ENCODE measurements at regions not wholly inside any gene's neighbourhood (a gene's known extent, or its start where the extent isn't known, plus 50 kb on each side); places are given as distances from the start of the nearest gene placed in this dataset.

DNA sequence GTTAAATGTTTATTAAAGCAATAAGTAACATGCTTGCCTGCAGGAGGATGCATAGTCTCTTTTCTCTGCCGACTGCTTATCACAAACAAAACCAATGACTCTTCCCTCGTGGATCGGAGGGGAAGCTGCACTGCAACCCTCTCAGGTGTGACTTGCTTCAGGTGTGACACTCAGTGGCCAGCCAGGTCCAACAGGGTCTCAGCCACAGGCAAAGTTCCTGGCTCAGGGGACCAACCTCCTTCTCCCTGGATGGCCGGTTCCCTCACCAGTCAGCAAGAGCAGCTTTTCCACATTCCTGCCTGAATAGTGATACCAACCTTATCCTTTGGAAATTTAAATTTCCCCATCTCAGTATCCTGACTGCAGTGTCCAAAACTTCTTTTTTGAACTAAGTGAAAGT is 383.5 kb downstream of the CMPK2 start:
- no peak for DNase-seq

DNA sequence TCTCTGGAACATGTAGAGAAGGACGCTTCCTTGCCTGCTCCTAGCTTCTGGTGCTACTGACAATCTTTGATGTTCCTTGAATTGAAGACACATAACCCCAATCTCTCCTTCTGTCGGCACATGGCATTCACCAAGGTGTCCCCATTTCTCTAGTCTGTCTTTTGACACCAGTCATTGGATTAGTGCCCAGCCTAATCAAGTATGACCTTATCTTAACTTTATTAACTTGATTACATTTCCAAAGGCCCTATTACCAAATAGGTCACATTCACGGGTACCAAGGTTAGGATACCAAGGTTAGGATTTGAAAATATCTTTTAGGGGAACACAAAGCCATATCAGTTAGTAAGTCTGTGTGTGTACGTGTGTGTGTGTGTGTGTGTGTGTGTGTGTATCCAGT is 377.9 kb downstream of the CMPK2 start:
- no peak for DNase-seq

- no peak for DNase-seq
Measured at GRCh38 chr2:6492573-6492972, 373.1 kb downstream of the CMPK2 start.

DNA sequence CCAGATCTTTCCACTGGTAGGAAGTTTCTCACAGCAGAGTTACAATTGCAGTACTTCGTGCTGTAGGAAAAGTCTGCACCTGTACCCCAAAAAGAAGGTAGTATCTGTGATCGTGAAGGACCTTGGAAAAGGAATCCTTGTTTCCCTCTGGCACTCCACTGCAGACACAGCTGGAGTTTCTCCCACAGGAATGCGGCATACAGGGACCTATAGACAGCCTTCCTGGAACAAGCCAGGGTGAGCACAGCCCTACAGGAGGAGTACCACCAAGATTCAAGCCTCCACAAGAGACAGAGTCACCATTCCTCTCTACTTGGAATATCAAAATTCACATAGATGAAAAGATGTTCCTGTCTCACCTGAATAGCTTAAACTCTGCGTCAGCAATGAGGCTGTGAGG is 372.4 kb downstream of the CMPK2 start:
- no peak for DNase-seq

GRCh38 chr2:6493669-6494068 is 372.0 kb downstream of the CMPK2 start:
- DNase-seq: no peak

DNA sequence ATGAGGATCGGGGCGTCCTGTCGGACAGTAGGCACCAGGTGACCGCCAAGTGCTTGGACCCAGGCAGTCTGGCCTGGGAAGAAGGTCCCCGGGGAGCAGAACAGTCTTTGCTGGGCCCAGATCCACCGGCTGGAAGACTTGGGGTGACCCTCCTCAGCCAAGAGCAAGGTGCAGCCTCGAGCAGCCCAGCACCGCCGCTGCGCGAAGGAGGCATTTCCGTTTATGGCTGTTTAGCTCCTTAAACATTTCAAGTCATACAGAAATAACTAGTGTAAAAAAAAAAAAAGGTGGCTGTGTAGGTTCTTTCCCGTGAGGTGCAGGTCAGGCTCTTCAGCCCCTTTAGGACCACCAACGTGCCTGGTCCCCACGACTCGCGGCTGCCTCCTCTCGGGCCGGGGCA is 370.2 kb downstream of the CMPK2 start:
- DNase-seq: no peak

- no peak for DNase-seq
Measured at GRCh38 chr2:6496376-6496775, 369.3 kb downstream of the CMPK2 start.

GRCh38 chr2:6497048-6497447 is 368.7 kb downstream of the CMPK2 start:
- no peak for DNase-seq

DNA sequence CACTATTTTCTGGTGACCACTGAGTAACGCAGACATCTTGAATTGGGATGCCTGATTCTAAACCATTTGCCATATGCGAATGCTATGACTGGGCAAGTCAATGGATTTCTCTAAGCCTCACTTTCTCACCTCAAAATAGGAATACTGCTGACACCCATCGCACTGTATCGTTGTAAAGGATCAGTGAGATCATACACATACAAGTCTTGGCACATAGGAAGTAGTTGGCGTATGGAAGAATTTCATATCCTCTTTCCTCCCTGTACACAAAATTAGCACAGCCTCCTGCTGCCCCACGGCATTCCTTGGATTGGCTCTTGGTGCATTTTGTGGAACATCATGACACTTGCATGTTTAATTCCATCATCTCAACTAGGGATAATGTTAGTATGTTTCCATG is 366.9 kb downstream of the CMPK2 start:
- no peak for DNase-seq

- no peak for DNase-seq
Measured at GRCh38 chr2:6499691-6500090, 366.0 kb downstream of the CMPK2 start.

DNA sequence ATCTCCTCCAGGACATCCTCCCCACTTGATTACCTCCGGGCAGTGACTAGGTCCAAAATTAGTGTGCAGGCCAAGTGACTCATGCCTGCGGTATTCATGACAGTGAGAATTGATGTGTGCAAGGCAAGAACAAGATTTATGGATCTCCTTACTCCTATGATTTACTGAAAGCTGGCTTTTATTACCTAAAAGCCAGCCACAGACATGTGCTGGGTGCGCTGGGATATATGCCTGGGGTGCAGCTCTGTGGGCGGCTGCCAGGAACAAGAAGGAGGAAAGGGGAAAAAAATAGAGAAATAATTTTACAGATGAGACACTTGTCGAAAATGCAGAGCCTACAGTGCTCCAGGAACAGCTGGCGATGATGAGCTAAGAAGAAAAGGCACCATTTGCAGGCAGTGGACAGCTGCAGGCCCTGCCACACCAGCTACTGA is 359.3 kb downstream of the CMPK2 start:
- DNase-seq: no peak

DNA sequence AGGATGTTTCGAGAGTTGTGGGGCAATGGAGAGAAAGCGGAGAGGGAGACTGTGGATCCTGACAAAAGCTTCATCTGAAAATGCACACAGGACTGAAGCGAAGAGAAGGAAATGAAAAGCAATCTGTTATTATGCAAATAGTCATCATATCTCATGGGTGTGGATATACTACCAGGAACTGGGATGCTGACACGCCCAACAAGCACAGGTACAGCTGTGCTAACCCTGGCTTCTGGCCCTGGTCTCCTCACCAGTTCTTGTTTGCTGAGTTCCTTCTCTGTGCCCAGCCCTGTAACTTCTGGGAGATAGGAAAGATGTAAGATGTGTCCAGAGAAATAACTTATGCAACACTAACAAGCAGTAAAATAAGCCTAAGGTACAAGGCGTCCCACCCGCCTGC is 358.8 kb downstream of the CMPK2 start:
- DNase-seq: no peak

DNA sequence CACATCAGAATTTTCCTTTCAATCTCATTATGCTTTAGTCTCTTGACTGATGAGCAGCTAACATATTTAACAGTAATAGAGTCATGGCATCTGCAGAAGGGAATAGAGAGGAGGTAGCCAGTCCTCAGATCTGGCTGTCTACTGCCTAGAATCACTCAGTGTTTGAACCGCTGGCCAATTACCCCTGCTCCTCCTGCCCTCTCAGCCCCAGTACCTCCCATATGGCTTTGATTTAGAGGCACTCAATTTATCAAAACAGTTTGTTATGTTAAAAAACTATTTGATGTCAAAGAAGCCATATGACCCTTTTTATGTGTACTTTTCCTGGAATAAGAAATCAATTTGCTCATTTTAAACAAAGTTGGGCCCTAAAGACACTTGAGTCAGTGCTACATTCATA is 355.2 kb downstream of the CMPK2 start:
- no peak for DNase-seq

- no peak for DNase-seq
Measured at GRCh38 chr2:6512589-6512988, 353.1 kb downstream of the CMPK2 start.

DNA sequence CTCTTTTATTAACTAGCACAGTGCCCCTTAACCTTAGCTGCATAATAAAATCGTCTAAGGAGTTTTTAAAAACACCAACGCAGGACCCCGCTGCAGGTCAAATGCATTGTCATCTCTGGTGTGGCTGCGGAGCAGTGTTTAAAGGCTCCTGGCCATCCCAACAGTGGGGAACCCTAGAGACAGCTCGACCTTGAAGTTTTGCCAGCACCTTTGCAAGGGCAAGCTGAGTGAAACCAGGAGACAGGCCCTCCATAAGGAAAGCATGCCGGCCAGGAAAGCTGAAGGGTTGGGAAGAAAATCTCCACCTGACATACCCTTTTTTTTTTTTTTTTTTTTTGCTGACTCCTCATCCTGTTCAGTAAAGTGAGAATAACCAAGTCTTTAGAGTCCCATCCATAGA is 349.0 kb downstream of the CMPK2 start:
- no peak for DNase-seq

- DNase-seq: no peak
Measured at GRCh38 chr2:6518361-6518760, 347.3 kb downstream of the CMPK2 start.

DNA sequence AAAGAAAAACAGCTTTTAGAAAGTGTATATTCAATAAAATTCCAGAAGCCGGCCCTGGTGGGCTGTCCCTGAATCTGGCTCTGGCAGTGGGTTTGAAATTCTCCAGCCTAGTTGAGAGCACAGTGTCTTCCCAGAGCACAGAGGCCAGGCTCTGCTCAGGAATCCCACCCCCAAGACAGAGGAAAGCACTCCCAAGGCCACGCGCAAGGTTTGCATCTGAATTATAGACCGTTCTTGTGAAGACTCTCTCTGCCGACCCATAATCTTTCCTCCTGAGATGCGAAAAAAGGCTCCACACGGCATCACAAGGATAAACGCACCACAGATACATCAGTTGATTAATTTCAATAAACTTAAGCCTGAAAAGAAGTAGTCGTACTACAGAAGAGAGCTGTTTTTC is 342.2 kb downstream of the CMPK2 start:
- DNase-seq: no peak

DNA sequence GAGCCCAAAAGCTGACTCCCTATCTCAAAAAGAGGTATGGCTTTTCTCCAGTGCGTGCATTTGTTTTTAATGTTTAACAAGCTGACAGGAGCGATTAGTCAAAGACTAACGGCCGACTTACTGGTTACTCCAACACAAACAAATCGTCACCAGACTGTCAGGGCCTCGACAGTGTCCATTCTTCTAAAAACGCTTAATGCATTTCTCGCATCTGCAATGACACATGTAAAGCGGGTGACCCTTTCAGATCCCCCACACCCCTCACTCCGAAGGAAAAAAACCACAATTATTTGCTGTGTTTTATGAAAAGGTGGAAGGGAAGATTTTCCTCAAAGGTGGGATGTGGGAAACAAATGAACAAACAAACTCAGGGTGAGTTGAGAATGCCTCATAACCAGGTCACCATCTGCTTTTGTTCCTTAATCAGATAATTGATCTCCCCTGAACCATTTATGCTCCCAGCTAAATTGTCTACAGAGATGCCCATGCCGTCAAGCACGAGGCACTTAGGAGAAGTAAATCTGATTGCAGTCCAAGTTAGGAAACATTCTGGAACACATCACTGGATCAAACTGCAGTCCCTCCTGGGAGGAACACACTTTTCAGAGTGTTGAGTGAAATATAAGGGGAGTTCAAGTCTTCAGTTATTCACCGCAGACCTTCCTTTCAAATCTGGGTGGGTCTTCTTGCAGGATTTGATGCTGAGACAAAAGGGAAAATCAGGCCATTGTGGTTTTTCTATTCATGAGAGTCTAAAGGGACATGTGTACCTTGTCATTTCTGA is 340.8 kb downstream of the CMPK2 start:
- DNase-seq: no peak

GRCh38 chr2:6525475-6525964 is 340.2 kb downstream of the CMPK2 start:
- DNase-seq: no peak

GRCh38 chr2:6526093-6526824 is 339.4 kb downstream of the CMPK2 start:
- peak; percentile 22 for DNase-seq

DNA sequence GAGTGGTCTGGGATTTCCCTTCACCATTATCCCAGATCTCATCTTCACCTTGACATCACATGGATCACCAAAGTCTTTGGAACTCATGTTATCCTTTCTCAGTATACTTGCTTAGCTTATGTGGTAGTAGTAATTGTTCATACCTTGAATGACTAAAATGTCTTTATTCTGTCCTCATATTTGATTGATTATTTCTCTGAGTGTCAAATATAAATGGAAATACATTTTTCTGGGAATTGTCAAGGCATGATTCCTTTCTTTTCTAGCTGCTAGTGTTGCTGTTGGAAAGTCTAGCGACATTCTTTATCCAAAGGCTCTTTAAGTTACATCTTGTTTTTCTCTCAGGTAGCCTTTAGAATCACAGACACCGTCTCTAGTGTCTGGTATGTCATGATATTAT is 334.4 kb downstream of the CMPK2 start:
- DNase-seq: no peak

DNA sequence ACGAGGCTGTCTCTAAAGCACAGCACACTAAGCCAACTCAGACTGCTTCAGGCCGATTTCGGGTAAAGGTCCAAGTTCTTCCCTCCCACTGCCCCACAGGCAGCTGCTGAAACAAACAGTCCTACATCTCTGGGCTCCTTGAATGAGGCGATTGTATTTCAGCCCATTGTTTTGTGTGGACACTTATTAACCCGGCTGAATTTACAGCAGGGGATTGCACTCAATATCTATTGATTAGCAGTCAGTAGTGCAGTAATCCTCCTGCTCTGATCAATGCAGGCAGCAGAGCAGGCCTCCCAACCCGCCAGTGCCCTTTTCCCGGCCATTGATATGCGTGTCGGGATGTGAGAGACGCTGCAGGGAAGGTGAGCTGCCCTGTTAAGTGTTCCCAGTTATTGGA is 330.1 kb downstream of the CMPK2 start:
- DNase-seq: no peak

GRCh38 chr2:6538607-6539006 is 327.1 kb downstream of the CMPK2 start:
- DNase-seq: no peak

GRCh38 chr2:6545336-6545735 is 320.4 kb downstream of the CMPK2 start:
- DNase-seq: no peak

All from hematopoietic multipotent progenitor cell treated with erythropoietin and hydrocortisone succinate and interleukin-3 and kit ligand, for 4 days (in vitro differentiated cells).